Endothelial cell of umbilical vein (primary cell): ENCODE measurements at regions not wholly inside any gene's neighbourhood (a gene's known extent, or its start where the extent isn't known, plus 50 kb on each side); places are given as distances from the start of the nearest gene placed in this dataset.

ENCODE experiments used
- EZH2 ChIP-seq: IDR thresholded peaks from 2 replicates; pipeline ENCODE4 v1.6.1; 2012; ENCODE audit warnings: borderline replicate concordance, low read depth, mild to moderate bottlenecking, moderate library complexity, low read length, inconsistent platforms; ENCODE audit not compliant: severe bottlenecking
- FOS ChIP-seq: IDR thresholded peaks from 2 replicates; pipeline ENCODE4 v1.6.1; 2011; ENCODE audit warnings: mild to moderate bottlenecking, low read length, moderate library complexity, borderline replicate concordance; ENCODE audit not compliant: insufficient read depth
- GATA2 ChIP-seq: IDR thresholded peaks from 2 replicates; pipeline ENCODE4 v1.7.0; 2011; ENCODE audit warnings: low read depth, mild to moderate bottlenecking, moderate library complexity, mixed read lengths, low read length; ENCODE audit not compliant: insufficient read length, insufficient read depth
- JUN ChIP-seq: IDR thresholded peaks from 2 replicates; pipeline ENCODE4 v1.6.1; 2011; ENCODE audit warnings: borderline replicate concordance, low read depth; ENCODE audit not compliant: insufficient read length, insufficient read depth
- POLR2A ChIP-seq: IDR thresholded peaks from 2 replicates; pipeline ENCODE4 v1.6.1; 2012; ENCODE audit warnings: low read depth, mild to moderate bottlenecking, control low read depth, low read length
- POLR2AphosphoS5 ChIP-seq: IDR thresholded peaks from 2 replicates; pipeline ENCODE4 v1.6.1; 2012; ENCODE audit warnings: low read depth, mild to moderate bottlenecking, control low read depth, low read length, moderate library complexity; ENCODE audit not compliant: insufficient read depth
- TF ChIP-seq, protein P1 (sequence below), 2 donors: IDR thresholded peaks; 1 replicate in 1 of 2; 2 replicates in 1 of 2; pipeline ENCODE4 v1.5.1; 2011; ENCODE audit warnings: low read length in 2 of 2, mild to moderate bottlenecking in 2 of 2, moderate library complexity in 2 of 2, control low read depth in 1 of 2, inconsistent platforms in 1 of 2, low read depth in 1 of 2; ENCODE audit not compliant: insufficient read depth in 1 of 2; ENCODE audit errors: extremely low read depth in 1 of 2
- TF ChIP-seq, protein P2 (sequence below): IDR thresholded peaks from 2 replicates; pipeline ENCODE4 v1.6.1; 2011; ENCODE audit not compliant: insufficient read depth, insufficient read length

DNA sequence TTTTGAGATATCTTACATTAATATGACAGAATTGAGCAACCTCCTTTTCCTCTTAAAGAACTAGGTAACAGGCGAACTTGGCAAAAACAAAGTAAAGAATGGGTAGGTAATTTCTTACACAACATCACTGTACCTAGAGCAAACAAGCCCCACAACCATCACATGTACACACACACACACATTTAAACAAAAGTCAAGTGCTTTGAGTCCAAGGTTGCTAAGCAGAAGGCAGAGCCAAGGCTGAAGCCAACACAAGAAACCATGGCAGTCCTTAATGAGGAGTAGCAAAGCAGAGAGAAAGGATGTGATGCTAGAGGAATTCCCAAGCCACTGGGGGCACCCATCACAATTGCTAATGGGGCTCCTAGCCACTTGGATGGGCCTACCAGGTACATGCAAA lies 164.1 kb downstream of the PAX3 start:
- TF ChIP-seq, protein P1, sequence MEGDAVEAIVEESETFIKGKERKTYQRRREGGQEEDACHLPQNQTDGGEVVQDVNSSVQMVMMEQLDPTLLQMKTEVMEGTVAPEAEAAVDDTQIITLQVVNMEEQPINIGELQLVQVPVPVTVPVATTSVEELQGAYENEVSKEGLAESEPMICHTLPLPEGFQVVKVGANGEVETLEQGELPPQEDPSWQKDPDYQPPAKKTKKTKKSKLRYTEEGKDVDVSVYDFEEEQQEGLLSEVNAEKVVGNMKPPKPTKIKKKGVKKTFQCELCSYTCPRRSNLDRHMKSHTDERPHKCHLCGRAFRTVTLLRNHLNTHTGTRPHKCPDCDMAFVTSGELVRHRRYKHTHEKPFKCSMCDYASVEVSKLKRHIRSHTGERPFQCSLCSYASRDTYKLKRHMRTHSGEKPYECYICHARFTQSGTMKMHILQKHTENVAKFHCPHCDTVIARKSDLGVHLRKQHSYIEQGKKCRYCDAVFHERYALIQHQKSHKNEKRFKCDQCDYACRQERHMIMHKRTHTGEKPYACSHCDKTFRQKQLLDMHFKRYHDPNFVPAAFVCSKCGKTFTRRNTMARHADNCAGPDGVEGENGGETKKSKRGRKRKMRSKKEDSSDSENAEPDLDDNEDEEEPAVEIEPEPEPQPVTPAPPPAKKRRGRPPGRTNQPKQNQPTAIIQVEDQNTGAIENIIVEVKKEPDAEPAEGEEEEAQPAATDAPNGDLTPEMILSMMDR (IDR thresholded peaks at IDR 0.05; ENCODE audit: extremely low read depth in 1 of 2, insufficient read depth in 1 of 2, low read depth in 1 of 2, low read length in 2 of 2), result no peak
- no peak for TF ChIP-seq EZH2
- TF ChIP-seq POLR2A, result no peak
- TF ChIP-seq POLR2AphosphoS5, result no peak
- no peak for TF ChIP-seq FOS
- no peak for TF ChIP-seq JUN
- TF ChIP-seq, protein P2, sequence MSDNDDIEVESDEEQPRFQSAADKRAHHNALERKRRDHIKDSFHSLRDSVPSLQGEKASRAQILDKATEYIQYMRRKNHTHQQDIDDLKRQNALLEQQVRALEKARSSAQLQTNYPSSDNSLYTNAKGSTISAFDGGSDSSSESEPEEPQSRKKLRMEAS, result no peak
- no peak for TF ChIP-seq GATA2
